ENCODE measurements at regions not wholly inside any gene's neighbourhood (a gene's known extent, or its start where the extent isn't known, plus 50 kb on each side); places are given as distances from the start of the nearest gene placed in this dataset.

GRCh38 chr1:80211691-80212380, 1205.3 kb upstream of the ADGRL4 start:
- Histone ChIP-seq H3K9me3 (ENCODE audit: control insufficient read depth in 1 of 2, insufficient read depth in 1 of 2, low read length in 2 of 2) (peaks cover 0 to 4% of the 10 kb centered on the region in 2 experiments), H3K36me3 (ENCODE audit: insufficient read depth, low read length) (no peaks in the 10 kb centered on the region), H3K27ac (ENCODE audit: low read depth in 1 of 2, low read length in 2 of 2) (no peak overlapping the region), H3K4me3 (ENCODE audit: low read length) (no peak overlapping the region), H3K4me1 (ENCODE audit: insufficient read depth, low read length) (no peaks in the 10 kb centered on the region), H3K27me3 (ENCODE audit: control insufficient read depth in 1 of 2, insufficient read depth in 2 of 2, low read length in 2 of 2) (no peaks in the 10 kb centered on the region)
- ATAC-seq (ENCODE audit: poor library complexity) (no peak), DNase-seq (no peak)
- Mint-ChIP-seq H3K36me3 (ENCODE audit: low read depth) (no peaks in the 10 kb centered on the region), H3K4me3 (no peak overlapping the region), H3K9me3 (peaks cover 14% of the 10 kb centered on the region), H3K4me1 (ENCODE audit: low read depth) (no peaks in the 10 kb centered on the region), H3K27me3 (no peaks in the 10 kb centered on the region), H3K27ac (no peak overlapping the region)
- TF ChIP-seq CTCF (IDR thresholded peaks at IDR 0.05) = no peak
- intact Hi-C loops (cut with DNase I, micrococcal nuclease) = no loop called here
- CTCF ChIA-PET = no interaction called here
- POLR2A ChIA-PET = no interaction called here

GRCh38 chr1:80202118-80202517, 1195.6 kb upstream of the ADGRL4 start:
- Mint-ChIP-seq H3K36me3 (ENCODE audit: low read depth) (no peaks in the 10 kb centered on the region), H3K4me3 (no peak overlapping the region), H3K9me3 (peaks cover 12% of the 10 kb centered on the region), H3K27me3 (no peaks in the 10 kb centered on the region), H3K27ac (no peak overlapping the region), H3K4me1 (ENCODE audit: low read depth) (no peaks in the 10 kb centered on the region)
- H3K9me3 ChIP-seq (ENCODE audit: control insufficient read depth in 1 of 2, insufficient read depth in 1 of 2, low read length in 2 of 2) = peaks cover 5 to 8% of the 10 kb centered on the region in 2 experiments
- intact Hi-C loops (cut with DNase I, micrococcal nuclease) = no loop called here
- ChIA-PET POLR2A (no interaction called here), CTCF (no interaction called here)
- no peak overlapping the region for H3K4me3 ChIP-seq (ENCODE audit: low read length)
- no peak overlapping the region for H3K27ac ChIP-seq (ENCODE audit: low read depth in 1 of 2, low read length in 2 of 2)
- H3K4me1 ChIP-seq (ENCODE audit: insufficient read depth, low read length) = no peaks in the 10 kb centered on the region
- no peak for DNase-seq
- no peak for ATAC-seq (ENCODE audit: poor library complexity)
- no peaks in the 10 kb centered on the region for H3K36me3 ChIP-seq (ENCODE audit: insufficient read depth, low read length)
- no peak for TF ChIP-seq CTCF (IDR thresholded peaks at IDR 0.05)
- no peaks in the 10 kb centered on the region for H3K27me3 ChIP-seq (ENCODE audit: control insufficient read depth in 1 of 2, insufficient read depth in 2 of 2, low read length in 2 of 2)

GRCh38 chr1:80194221-80194620, 1187.7 kb upstream of the ADGRL4 start:
- intact Hi-C loops (cut with DNase I, micrococcal nuclease) = no loop called here
- Mint-ChIP-seq H3K4me1 (ENCODE audit: low read depth) (no peaks in the 10 kb centered on the region), H3K27ac (no peak overlapping the region), H3K36me3 (ENCODE audit: low read depth) (no peaks in the 10 kb centered on the region), H3K9me3 (peaks cover 6% of the 10 kb centered on the region), H3K4me3 (no peak overlapping the region), H3K27me3 (no peaks in the 10 kb centered on the region)
- no peaks in the 10 kb centered on the region for H3K27me3 ChIP-seq (ENCODE audit: control insufficient read depth in 1 of 2, insufficient read depth in 2 of 2, low read length in 2 of 2)
- ChIA-PET CTCF (no interaction called here), POLR2A (no interaction called here)
- ATAC-seq (ENCODE audit: poor library complexity) (no peak), DNase-seq (no peak)
- H3K4me3 ChIP-seq (ENCODE audit: low read length) = no peak overlapping the region
- TF ChIP-seq CTCF (IDR thresholded peaks at IDR 0.05) = no peak
- H3K36me3 ChIP-seq (ENCODE audit: insufficient read depth, low read length) = no peaks in the 10 kb centered on the region
- no peak overlapping the region for H3K27ac ChIP-seq (ENCODE audit: low read depth in 1 of 2, low read length in 2 of 2)
- no peaks in the 10 kb centered on the region for H3K4me1 ChIP-seq (ENCODE audit: insufficient read depth, low read length)
- no peaks in the 10 kb centered on the region for H3K9me3 ChIP-seq (ENCODE audit: control insufficient read depth in 1 of 2, insufficient read depth in 1 of 2, low read length in 2 of 2)
